H1 (cell line): ENCODE measurements at regions not wholly inside any gene's neighbourhood (a gene's known extent, or its start where the extent isn't known, plus 50 kb on each side); places are given as distances from the start of the nearest gene placed in this dataset.

Experiments
- CTCF ChIA-PET: fragments of 300-600 bp; sonication (Branson Sonifier 250); formaldehyde crosslinking; loops from one replicate; lab custom pipeline; 2021; ENCODE audit not compliant: partially characterized antibody; lab: Charles Lee
- POLR2A ChIA-PET: fragments of 300-600 bp; sonication (Branson Sonifier 250); formaldehyde crosslinking; loops from one replicate; lab custom pipeline; 2021; ENCODE audit warnings: inconsistent platforms; ENCODE audit not compliant: partially characterized antibody; lab: Charles Lee
- DNase-seq, 2 experiments: peaks; one replicate each; pipeline versions ENCODE4 v3.0.0 to v3.0.0-alpha.2; 2010 to 2022; ENCODE audit warnings: low spot score in 2 of 2, low read depth in 1 of 2, mixed read lengths in 1 of 2
- FAIRE-seq: peaks from 2 replicates; lab custom pipeline; 2011; peaks lifted over from hg19 to GRCh38; lab: Jason Lieb, UNC
- H2AFZ ChIP-seq: 2 replicates; pipeline ENCODE4 v1.8.1; 2012; ENCODE audit warnings: low read length, inconsistent platforms
- H2AK5ac ChIP-seq: 2 replicates; pipeline ENCODE4 v1.6.1; 2013; ENCODE audit warnings: low read depth, low read length
- H2BK120ac ChIP-seq: replicated peaks from 2 replicates; pipeline ENCODE3; 2013; ENCODE audit warnings: low read depth, low read length, inconsistent platforms
- H2BK12ac ChIP-seq: 2 replicates; pipeline ENCODE4 v1.6.1; 2013; ENCODE audit warnings: low read depth, low read length
- H2BK15ac ChIP-seq: 2 replicates; pipeline ENCODE4 v1.6.1; 2013; ENCODE audit warnings: low read length
- H2BK20ac ChIP-seq: 2 replicates; pipeline ENCODE4 v1.6.1; 2013; ENCODE audit warnings: low read length
- H2BK5ac ChIP-seq: 2 replicates; pipeline ENCODE4 v1.6.1; 2013; ENCODE audit warnings: low read depth, low read length
- H3K14ac ChIP-seq: 2 replicates; pipeline ENCODE4 v1.6.1; 2013; ENCODE audit warnings: inconsistent platforms; ENCODE audit not compliant: insufficient read length
- H3K18ac ChIP-seq: 2 replicates; pipeline ENCODE4 v1.6.1; 2013; ENCODE audit warnings: low read length; ENCODE audit errors: extremely low read depth
- H3K23ac ChIP-seq: 2 replicates; pipeline ENCODE4 v1.6.1; 2013; ENCODE audit warnings: inconsistent platforms; ENCODE audit not compliant: insufficient read length
- H3K23me2 ChIP-seq: 2 replicates; pipeline ENCODE4 v1.6.1; 2013; ENCODE audit warnings: low read depth, low read length
- H3K27ac ChIP-seq: 2 replicates; pipeline ENCODE4 v1.6.1; 2011; ENCODE audit warnings: low read depth, low read length, inconsistent platforms
- H3K27me3 ChIP-seq, 4 experiments: replicated peaks in 1 of 4; 1 replicate in 1 of 4; 2 replicates in 3 of 4; pipeline versions ENCODE4 v1.6.1 to v1.8.1; 2011 to 2013; ENCODE audit warnings: low read length in 3 of 4, mild to moderate bottlenecking in 3 of 4, inconsistent platforms in 2 of 4, mixed read lengths in 2 of 4, moderate library complexity in 1 of 4; ENCODE audit not compliant: control insufficient read depth in 3 of 4, insufficient read depth in 3 of 4; ENCODE audit errors: extremely low read depth in 1 of 4
- H3K36me3 ChIP-seq, 4 experiments: 2 replicates each; pipeline versions ENCODE4 v1.6.1 to v1.8.1; 2011 to 2013; ENCODE audit warnings: mild to moderate bottlenecking in 4 of 4, low read length in 3 of 4, moderate library complexity in 2 of 4, control low read depth in 1 of 4, inconsistent platforms in 1 of 4; ENCODE audit not compliant: insufficient read depth in 4 of 4, control insufficient read depth in 2 of 4
- H3K4ac ChIP-seq: replicated peaks from 2 replicates; pipeline ENCODE3; 2013; ENCODE audit warnings: low read length, low read depth, mixed read lengths, inconsistent platforms; ENCODE audit not compliant: insufficient read length
- H3K4me1 ChIP-seq, 4 experiments: replicated peaks in 1 of 4; 1 replicate in 1 of 4; 2 replicates in 3 of 4; pipeline versions ENCODE4 v1.6.1 to v1.8.1; 2011 to 2013; ENCODE audit warnings: low read length in 3 of 4, inconsistent platforms in 2 of 4, mixed read lengths in 1 of 4; ENCODE audit not compliant: insufficient read depth in 4 of 4, control insufficient read depth in 3 of 4
- H3K4me2 ChIP-seq, 2 experiments: 2 replicates each; pipeline versions ENCODE4 v1.6.1 to v1.8.1; 2011 to 2013; ENCODE audit warnings: low read depth in 2 of 2, low read length in 2 of 2, control low read depth in 1 of 2, inconsistent platforms in 1 of 2, mild to moderate bottlenecking in 1 of 2; ENCODE audit not compliant: insufficient read depth in 1 of 2
- H3K4me3 ChIP-seq, 4 experiments: fragments of 200-600, 300-600 bp in 1 of 4; sonication (generic), shearing (Covaris generic), sonication (Bioruptor Twin) in 1 of 4; 2 replicates each; pipeline versions ENCODE4 v1.5.1 to v1.8.1; 2011 to 2016; ENCODE audit warnings: low read length in 4 of 4, low read depth in 3 of 4, control low read depth in 2 of 4, inconsistent platforms in 2 of 4, mild to moderate bottlenecking in 2 of 4, mixed read lengths in 1 of 4, moderate library complexity in 1 of 4; ENCODE audit not compliant: insufficient read depth in 2 of 4; ENCODE audit errors: extremely low read depth in 1 of 4
- H3K56ac ChIP-seq: replicated peaks from 2 replicates; pipeline ENCODE3; 2013; ENCODE audit warnings: low read depth, mild to moderate bottlenecking, mixed read lengths, low read length, inconsistent platforms; ENCODE audit not compliant: insufficient read length
- H3K79me1 ChIP-seq: 2 replicates; pipeline ENCODE4 v1.6.1; 2013; ENCODE audit warnings: low read depth, low read length, control low read depth
- H3K79me2 ChIP-seq, 2 experiments: 2 replicates each; pipeline versions ENCODE4 v1.6.1 to v1.8.1; 2012 to 2013; ENCODE audit warnings: low read length in 2 of 2, mild to moderate bottlenecking in 2 of 2, inconsistent platforms in 1 of 2; ENCODE audit not compliant: insufficient read depth in 2 of 2, control insufficient read depth in 1 of 2
- H3K9ac ChIP-seq, 4 experiments: replicated peaks in 1 of 4; 1 replicate in 1 of 4; 2 replicates in 3 of 4; pipeline versions ENCODE4 v1.6.1 to v1.8.1; 2011 to 2013; ENCODE audit warnings: low read depth in 3 of 4, low read length in 3 of 4, control low read depth in 2 of 4, mild to moderate bottlenecking in 2 of 4, moderate library complexity in 2 of 4, inconsistent platforms in 1 of 4; ENCODE audit errors: extremely low read depth in 1 of 4
- H3K9me3 ChIP-seq, 2 experiments: 2 replicates each; pipeline versions ENCODE4 v1.6.1 to v1.8.1; 2012 to 2013; ENCODE audit warnings: mild to moderate bottlenecking in 2 of 2, moderate library complexity in 2 of 2, control low read depth in 1 of 2, inconsistent platforms in 1 of 2, low read depth in 1 of 2, low read length in 1 of 2, mixed read lengths in 1 of 2; ENCODE audit not compliant: insufficient read depth in 2 of 2
- H4K20me1 ChIP-seq, 2 experiments: replicated peaks in 1 of 2; 2 replicates each; pipeline versions ENCODE3 to v1.8.1; 2011 to 2013; ENCODE audit warnings: inconsistent platforms in 2 of 2, low read length in 2 of 2, mild to moderate bottlenecking in 1 of 2; ENCODE audit not compliant: insufficient read depth in 2 of 2, control insufficient read depth in 1 of 2
- H4K5ac ChIP-seq: 2 replicates; pipeline ENCODE4 v1.6.1; 2013; ENCODE audit warnings: low read length, low read depth, mixed read lengths, inconsistent platforms; ENCODE audit not compliant: insufficient read length
- H4K8ac ChIP-seq: 2 replicates; pipeline ENCODE4 v1.8.0; 2013; ENCODE audit warnings: mild to moderate bottlenecking, moderate library complexity, low read length, inconsistent platforms; ENCODE audit not compliant: insufficient read depth; ENCODE audit errors: extremely low read depth
- H4K91ac ChIP-seq: replicated peaks from 2 replicates; pipeline ENCODE3; 2013; ENCODE audit warnings: low read length, mixed read lengths, inconsistent platforms; ENCODE audit not compliant: insufficient read length
- ASH2L ChIP-seq: fragments of 200-600, 300-600 bp; sonication (generic); IDR thresholded peaks from one replicate; pipeline ENCODE4 v1.7.1; 2017; ENCODE audit warnings: low read length
- CBX8 ChIP-seq: fragments of 300-800, 300-1000 bp; sonication (generic); IDR thresholded peaks from 2 replicates; pipeline ENCODE4 v1.7.1; 2016; ENCODE audit warnings: low read depth, low read length, borderline replicate concordance
- CHD1 ChIP-seq: IDR thresholded peaks from 2 replicates; pipeline ENCODE4 v1.6.1; 2012; ENCODE audit warnings: low read depth, low read length, improper control_type of control experiment
- FOSL1 ChIP-seq: IDR thresholded peaks from 2 replicates; pipeline ENCODE4 v1.6.1; 2011; ENCODE audit warnings: mild to moderate bottlenecking, low read depth, low read length, moderate library complexity; ENCODE audit not compliant: insufficient read depth
- POLR2AphosphoS5 ChIP-seq: IDR thresholded peaks from 2 replicates; pipeline ENCODE4 v1.6.1; 2011; ENCODE audit warnings: low read depth, low read length
- RBBP5 ChIP-seq: IDR thresholded peaks from 2 replicates; pipeline ENCODE4 v1.7.1; 2012; ENCODE audit warnings: low read depth, mild to moderate bottlenecking, inconsistent platforms, low read length, moderate library complexity, borderline replicate concordance
- SIX5 ChIP-seq: IDR thresholded peaks from 2 replicates; pipeline ENCODE4 v1.6.1; 2011; ENCODE audit warnings: mild to moderate bottlenecking, low read depth, low read length
- TBP ChIP-seq: IDR thresholded peaks from 2 replicates; pipeline ENCODE4 v1.6.1; 2011; ENCODE audit warnings: low read depth, low read length, improper control_type of control experiment
- WGBS, 2 experiments: shearing (Covaris generic) in 1 of 2; methylation state at CpG; one replicate each; pipeline versions ENCODE4 v1.1.6 to v1.1.7; 2013 to 2015; ENCODE audit warnings: low lambda C conversion rate in 2 of 2, mixed read lengths in 2 of 2, inconsistent platforms in 1 of 2, low coverage in 1 of 2, missing lambda C conversion rate in 1 of 2; ENCODE audit not compliant: insufficient replicate concordance in 2 of 2, insufficient coverage in 1 of 2, insufficient read length in 1 of 2; ENCODE audit errors: extremely low coverage in 1 of 2, missing lambda C conversion rate in 1 of 2; 5-methylcytosine and 5-hydroxymethylcytosine counted together

DNA sequence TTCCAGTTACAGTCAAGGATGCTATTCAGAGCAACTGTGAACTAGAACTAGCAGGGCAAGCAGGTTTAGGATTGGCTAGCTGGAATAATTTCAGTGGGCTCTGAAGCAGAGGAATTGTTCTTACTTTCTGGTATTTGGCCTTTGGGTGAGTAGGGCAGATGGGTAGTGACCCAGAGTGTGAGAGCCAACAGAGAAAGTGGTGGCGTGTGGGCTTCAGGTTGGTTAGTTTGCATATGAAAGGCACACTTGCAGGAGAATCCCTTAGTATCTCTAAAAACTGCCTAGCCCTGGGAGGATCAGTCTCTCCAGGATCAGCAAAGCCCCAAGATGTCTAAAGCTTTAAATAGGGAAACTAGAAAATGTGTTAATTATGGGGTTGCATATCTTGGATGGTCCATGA, 67.6 kb upstream of the LRRC8B start:
- H3K4me2 ChIP-seq = no peak overlapping the region; a peak in 1 of 4 replicates
- H2AFZ ChIP-seq = no peak overlapping the region
- H3K27ac ChIP-seq = no peak overlapping the region
- FAIRE-seq (peak; percentile 98), DNase-seq (no peak)
- no peak overlapping the region for H2AK5ac ChIP-seq
- no peak overlapping the region for H3K56ac ChIP-seq
- H3K36me3 ChIP-seq = no peaks in the 10 kb centered on the region
- no peak overlapping the region for H2BK15ac ChIP-seq
- H3K9me3 ChIP-seq = no peaks in the 10 kb centered on the region
- no peak overlapping the region for H3K23ac ChIP-seq
- 15% methylated on average over 1 of the region's 1 CpG; no CpG with 5 or more reads in 1 of the 2 experiments for WGBS, 2 experiments
- no peaks in the 10 kb centered on the region for H4K20me1 ChIP-seq
- ChIA-PET CTCF (interaction anchor here (0.7 to 6.3 kb wide), 15 partner anchors 8 to 483 kb away, joined by 3 to 42 read pairs (median 4); no protein-coding TSS in a partner anchor), POLR2A (no interaction called here)
- no peak overlapping the region for H3K4ac ChIP-seq
- no peak overlapping the region for H3K18ac ChIP-seq
- H3K27me3 ChIP-seq = no peaks in the 10 kb centered on the region
- peaks cover 0 to 5% (median 4%) of the 10 kb centered on the region in 4 experiments; a peak in 4 of 7 replicates for H3K4me1 ChIP-seq
- H4K8ac ChIP-seq = no peak overlapping the region
- no peaks in the 10 kb centered on the region for H3K23me2 ChIP-seq
- no peak overlapping the region for H3K4me3 ChIP-seq
- no peak overlapping the region for H2BK12ac ChIP-seq
- no peak overlapping the region for H2BK120ac ChIP-seq
- H4K91ac ChIP-seq = no peak overlapping the region
- H3K14ac ChIP-seq = no peak overlapping the region
- H3K79me1 ChIP-seq = no peaks in the 10 kb centered on the region
- no peak overlapping the region for H2BK5ac ChIP-seq
- H2BK20ac ChIP-seq = no peak overlapping the region
- H4K5ac ChIP-seq = no peak overlapping the region
- H3K79me2 ChIP-seq = no peaks in the 10 kb centered on the region
- H3K9ac ChIP-seq = no peak overlapping the region
- TF ChIP-seq CHD1 (no peak), FOSL1 (no peak), TBP (no peak), SIX5 (no peak), POLR2AphosphoS5 (no peak), ASH2L (peak; percentile 42), RBBP5 (no peak), CBX8 (no peak)
